Keratinocyte (primary cell): ENCODE measurements at regions not wholly inside any gene's neighbourhood (a gene's known extent, or its start where the extent isn't known, plus 50 kb on each side); places are given as distances from the start of the nearest gene placed in this dataset.

ENCODE experiments used
- DNase-seq: peaks from one replicate; pipeline ENCODE4 v3.0.0-alpha.2; 2011; ENCODE audit warnings: low read depth, missing footprints, low spot score
- FAIRE-seq: peaks from 2 replicates; lab custom pipeline; 2011; peaks lifted over from hg19 to GRCh38; lab: Jason Lieb, UNC
- H2AFZ ChIP-seq: 2 replicates; pipeline ENCODE4 v1.6.0; 2012; ENCODE audit warnings: low read length, control low read depth, inconsistent platforms; ENCODE audit not compliant: control insufficient read depth
- H3K27ac ChIP-seq: 2 replicates; pipeline ENCODE4 v1.5.1; 2011; ENCODE audit warnings: low read length; ENCODE audit not compliant: control insufficient read depth, insufficient read depth
- H3K27me3 ChIP-seq: 3 replicates; pipeline ENCODE4 v1.6.0; 2011; ENCODE audit warnings: low read length; ENCODE audit not compliant: control insufficient read depth, insufficient read depth; ENCODE audit errors: extremely low read depth
- H3K36me3 ChIP-seq, 2 experiments: 2 replicates in 1 of 2; 3 replicates in 1 of 2; pipeline ENCODE4 v1.5.1; 2011; ENCODE audit warnings: low read length in 2 of 2, mild to moderate bottlenecking in 1 of 2; ENCODE audit not compliant: control insufficient read depth in 2 of 2, insufficient read depth in 2 of 2; ENCODE audit errors: extremely low read depth in 1 of 2
- H3K4me1 ChIP-seq: 3 replicates; pipeline ENCODE4 v1.5.1; 2011; ENCODE audit warnings: low read length; ENCODE audit not compliant: control insufficient read depth, insufficient read depth; ENCODE audit errors: extremely low read depth
- H3K4me2 ChIP-seq: 3 replicates; pipeline ENCODE4 v1.6.0; 2011; ENCODE audit warnings: low read depth, low read length; ENCODE audit not compliant: control insufficient read depth, insufficient read depth; ENCODE audit errors: extremely low read depth
- H3K4me3 ChIP-seq, 3 experiments: fragments of 200-600 bp in 1 of 3; sonication (generic) in 1 of 3; 2 replicates in 2 of 3; 3 replicates in 1 of 3; pipeline ENCODE4 v1.5.1; 2011 to 2016; ENCODE audit warnings: low read length in 3 of 3, mild to moderate bottlenecking in 3 of 3, control low read depth in 2 of 3, inconsistent platforms in 1 of 3, low read depth in 1 of 3, mixed read lengths in 1 of 3, mixed run types in 1 of 3, moderate library complexity in 1 of 3; ENCODE audit not compliant: control insufficient read depth in 2 of 3, insufficient read depth in 2 of 3; ENCODE audit errors: extremely low read depth in 1 of 3
- H3K79me2 ChIP-seq: 2 replicates; pipeline ENCODE4 v1.6.0; 2012; ENCODE audit warnings: low read length; ENCODE audit not compliant: control insufficient read depth, insufficient read depth
- H3K9ac ChIP-seq: 3 replicates; pipeline ENCODE4 v1.6.0; 2011; ENCODE audit warnings: low read length; ENCODE audit not compliant: control insufficient read depth, insufficient read depth; ENCODE audit errors: extremely low read depth
- H3K9me1 ChIP-seq: 3 replicates; pipeline ENCODE4 v1.6.0; 2011; ENCODE audit warnings: low read length; ENCODE audit not compliant: control insufficient read depth, insufficient read depth; ENCODE audit errors: extremely low read depth
- H3K9me3 ChIP-seq: 2 replicates; pipeline ENCODE4 v1.5.1; 2012; ENCODE audit warnings: low read depth, low read length; ENCODE audit not compliant: control insufficient read depth
- H4K20me1 ChIP-seq: 3 replicates; pipeline ENCODE4 v1.6.0; 2011; ENCODE audit warnings: low read length; ENCODE audit not compliant: control insufficient read depth, insufficient read depth; ENCODE audit errors: extremely low read depth
- CTCF ChIP-seq, 3 experiments: IDR thresholded peaks in 1 of 3; conservative IDR thresholded peaks in 1 of 3; optimal IDR thresholded peaks in 1 of 3; 2 replicates in 2 of 3; 3 replicates in 1 of 3; pipeline versions ENCODE3 to v1.5.1; 2011; ENCODE audit warnings: low read length in 3 of 3, mild to moderate bottlenecking in 3 of 3, moderate library complexity in 2 of 3, control low read depth in 1 of 3, inconsistent platforms in 1 of 3; ENCODE audit not compliant: insufficient read depth in 2 of 3; ENCODE audit errors: extremely low read depth in 1 of 3
- EZH2 ChIP-seq: IDR thresholded peaks from one replicate; pipeline ENCODE4 v1.6.1; 2012; ENCODE audit warnings: inconsistent platforms, mild to moderate bottlenecking, low read length, moderate library complexity
- dilution Hi-C: fragments of 300-500 bp; cut with MboI; formaldehyde crosslinking; loops from one replicate; pipeline ENCODE4 v1.7.0; 2020; ENCODE audit warnings: low sequenced_read_pairs; ENCODE audit not compliant: extremely low pct_ligation_motif_present

DNA sequence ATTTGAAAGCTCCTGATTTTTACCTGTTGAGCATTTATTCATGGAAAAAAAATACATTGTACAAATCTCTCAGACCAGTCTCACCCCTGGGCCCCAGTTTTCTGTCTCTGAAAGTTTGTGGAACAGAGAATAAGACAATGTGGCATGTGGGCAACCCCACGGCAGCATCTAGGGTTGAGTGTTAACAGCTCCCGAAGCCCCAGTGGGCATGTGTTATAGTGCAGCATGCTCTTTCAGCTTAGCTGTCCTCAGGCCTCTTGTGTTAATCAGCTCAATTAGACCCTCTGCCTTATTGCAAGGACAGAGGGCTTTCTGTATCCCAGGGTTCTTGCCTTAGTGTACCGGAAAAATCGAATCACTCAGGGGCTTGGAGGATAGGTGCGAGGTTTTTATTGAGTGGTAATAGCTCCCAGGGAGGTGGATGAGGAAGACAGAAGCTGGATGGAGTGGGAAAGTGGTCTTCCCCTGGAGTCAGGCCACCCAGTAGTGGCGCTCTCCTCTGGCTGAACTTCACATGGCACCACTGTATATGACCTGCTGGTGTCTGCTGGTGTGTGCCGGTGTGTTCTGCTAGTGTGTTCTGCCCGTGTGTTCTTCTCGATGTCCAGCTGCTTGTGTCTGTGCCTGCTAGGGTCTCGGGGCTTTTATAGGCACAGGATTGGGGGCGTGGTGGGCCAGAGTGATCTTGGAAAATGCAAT lies 382.8 kb downstream of the EPM2A start:
- DNase-seq (no peak), FAIRE-seq (no peak)
- Histone ChIP-seq H3K9me3 (no peaks in the 10 kb centered on the region), H3K27ac (no peak overlapping the region), H3K4me1 (no peaks in the 10 kb centered on the region), H3K79me2 (no peaks in the 10 kb centered on the region), H3K9ac (no peak overlapping the region), H3K4me2 (no peak overlapping the region), H2AFZ (no peak overlapping the region), H3K36me3 (no peaks in the 10 kb centered on the region), H4K20me1 (no peaks in the 10 kb centered on the region), H3K9me1 (no peaks in the 10 kb centered on the region), H3K4me3 (no peak overlapping the region), H3K27me3 (no peaks in the 10 kb centered on the region)
- TF ChIP-seq EZH2 = no peak
- TF ChIP-seq CTCF (optimal IDR thresholded peaks at IDR 0.05 in 1 of 3, IDR thresholded peaks at IDR 0.05 in 1 of 3, conservative IDR thresholded peaks at IDR 0.05 in 1 of 3; ENCODE audit: extremely low read depth in 1 of 3, insufficient read depth in 2 of 3, low read length in 3 of 3) = no peak
- dilution Hi-C loops = no loop called here

- Histone ChIP-seq H3K4me2 (no peak overlapping the region), H3K27ac (no peak overlapping the region), H3K4me3 (no peak overlapping the region), H3K79me2 (no peaks in the 10 kb centered on the region), H4K20me1 (no peaks in the 10 kb centered on the region), H3K27me3 (no peaks in the 10 kb centered on the region), H2AFZ (no peak overlapping the region), H3K36me3 (no peaks in the 10 kb centered on the region), H3K9ac (no peak overlapping the region), H3K4me1 (no peaks in the 10 kb centered on the region), H3K9me1 (no peaks in the 10 kb centered on the region), H3K9me3 (no peaks in the 10 kb centered on the region)
- TF ChIP-seq EZH2 (no peak), CTCF (optimal IDR thresholded peaks at IDR 0.05 in 1 of 3, IDR thresholded peaks at IDR 0.05 in 1 of 3, conservative IDR thresholded peaks at IDR 0.05 in 1 of 3; ENCODE audit: extremely low read depth in 1 of 3, insufficient read depth in 2 of 3, low read length in 3 of 3) (no peak)
- DNase-seq (no peak), FAIRE-seq (no peak)
- dilution Hi-C loops = no loop called here
Observed at GRCh38 chr6:145360865-145361264, 374.5 kb downstream of the EPM2A start.
